ENCODE measurements at regions not wholly inside any gene's neighbourhood (a gene's known extent, or its start where the extent isn't known, plus 50 kb on each side); places are given as distances from the start of the nearest gene placed in this dataset.

- intact Hi-C loops (cut with DNase I; ENCODE audit: low total_unique reads): no loop called here
- Histone ChIP-seq H3K27ac (no peak overlapping the region), H3K27me3 (no peaks in the 10 kb centered on the region), H3K4me3 (no peak overlapping the region), H3K9me3 (peaks cover 0 to 6% (median 6%) of the 10 kb centered on the region in 4 donors), H3K4me1 (no peaks in the 10 kb centered on the region), H3K36me3 (no peaks in the 10 kb centered on the region)
- TF ChIP-seq POLR2A (IDR thresholded peaks at IDR 0.05) (no peak), POLR2AphosphoS5 (IDR thresholded peaks at IDR 0.05) (no peak), EP300 (IDR thresholded peaks at IDR 0.05) (no peak)
- TF ChIP-seq, protein P1, sequence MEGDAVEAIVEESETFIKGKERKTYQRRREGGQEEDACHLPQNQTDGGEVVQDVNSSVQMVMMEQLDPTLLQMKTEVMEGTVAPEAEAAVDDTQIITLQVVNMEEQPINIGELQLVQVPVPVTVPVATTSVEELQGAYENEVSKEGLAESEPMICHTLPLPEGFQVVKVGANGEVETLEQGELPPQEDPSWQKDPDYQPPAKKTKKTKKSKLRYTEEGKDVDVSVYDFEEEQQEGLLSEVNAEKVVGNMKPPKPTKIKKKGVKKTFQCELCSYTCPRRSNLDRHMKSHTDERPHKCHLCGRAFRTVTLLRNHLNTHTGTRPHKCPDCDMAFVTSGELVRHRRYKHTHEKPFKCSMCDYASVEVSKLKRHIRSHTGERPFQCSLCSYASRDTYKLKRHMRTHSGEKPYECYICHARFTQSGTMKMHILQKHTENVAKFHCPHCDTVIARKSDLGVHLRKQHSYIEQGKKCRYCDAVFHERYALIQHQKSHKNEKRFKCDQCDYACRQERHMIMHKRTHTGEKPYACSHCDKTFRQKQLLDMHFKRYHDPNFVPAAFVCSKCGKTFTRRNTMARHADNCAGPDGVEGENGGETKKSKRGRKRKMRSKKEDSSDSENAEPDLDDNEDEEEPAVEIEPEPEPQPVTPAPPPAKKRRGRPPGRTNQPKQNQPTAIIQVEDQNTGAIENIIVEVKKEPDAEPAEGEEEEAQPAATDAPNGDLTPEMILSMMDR (IDR thresholded peaks at IDR 0.05): no peak
- no peak for DNase-seq
- 77 to 92% (median 83%) methylated on average over 1 of the region's 1 CpG for WGBS, 5 donors
These were observed 511.5 kb downstream of the ZNF608 start for GRCh38 chr5:124234770-124235562.

- Histone ChIP-seq H3K4me3 (no peak overlapping the region), H3K27me3 (no peaks in the 10 kb centered on the region), H3K36me3 (no peaks in the 10 kb centered on the region), H3K4me1 (no peaks in the 10 kb centered on the region), H3K27ac (no peak overlapping the region), H3K9me3 (peaks cover 0 to under 1% (median 0%) of the 10 kb centered on the region in 4 donors)
- 32 to 62% (median 58%) methylated on average over 5 of the region's 5 CpGs for WGBS, 5 donors
- intact Hi-C loops (cut with DNase I; ENCODE audit: low total_unique reads): no loop called here
- TF ChIP-seq, protein P1 (IDR thresholded peaks at IDR 0.05): no peak
- TF ChIP-seq POLR2A (IDR thresholded peaks at IDR 0.05) (no peak), POLR2AphosphoS5 (IDR thresholded peaks at IDR 0.05) (no peak), EP300 (IDR thresholded peaks at IDR 0.05) (no peak)
- peak in 1 of 2 donors; percentile 37 for DNase-seq
These were observed 512.2 kb downstream of the ZNF608 start for GRCh38 chr5:124234022-124234769.

- no peak for TF ChIP-seq POLR2A (IDR thresholded peaks at IDR 0.05)
- no peak for TF ChIP-seq POLR2AphosphoS5 (IDR thresholded peaks at IDR 0.05)
- no peak for TF ChIP-seq EP300 (IDR thresholded peaks at IDR 0.05)
- TF ChIP-seq, protein P1 (IDR thresholded peaks at IDR 0.05): no peak
- DNase-seq: no peak
- 86 to 91% (median 89%) methylated on average over 10 of the region's 10 CpGs for WGBS, 5 donors
- H3K36me3 ChIP-seq: no peaks in the 10 kb centered on the region
- no peaks in the 10 kb centered on the region for H3K9me3 ChIP-seq
- H3K4me3 ChIP-seq: no peak overlapping the region
- intact Hi-C loops (cut with DNase I; ENCODE audit: low total_unique reads): no loop called here
- no peak overlapping the region for H3K27ac ChIP-seq
- H3K27me3 ChIP-seq: no peaks in the 10 kb centered on the region
- H3K4me1 ChIP-seq: no peaks in the 10 kb centered on the region
These were observed 513.9 kb downstream of the ZNF608 start for GRCh38 chr5:124232515-124232914.

- no peaks in the 10 kb centered on the region for H3K4me1 ChIP-seq
- H3K27ac ChIP-seq: no peak overlapping the region
- TF ChIP-seq POLR2A (IDR thresholded peaks at IDR 0.05) (no peak), EP300 (IDR thresholded peaks at IDR 0.05) (no peak), POLR2AphosphoS5 (IDR thresholded peaks at IDR 0.05) (no peak)
- TF ChIP-seq, protein P1 (IDR thresholded peaks at IDR 0.05): no peak
- 73 to 94% (median 92%) methylated on average over 3 of the region's 3 CpGs for WGBS, 5 donors
- no peak overlapping the region for H3K4me3 ChIP-seq
- intact Hi-C loops (cut with DNase I; ENCODE audit: low total_unique reads): no loop called here
- no peaks in the 10 kb centered on the region for H3K27me3 ChIP-seq
- peak in 1 of 2 donors; percentile 22 for DNase-seq
- H3K9me3 ChIP-seq: no peaks in the 10 kb centered on the region
- no peaks in the 10 kb centered on the region for H3K36me3 ChIP-seq
These were observed 514.6 kb downstream of the ZNF608 start for GRCh38 chr5:124231802-124232201.

Measured in stomach (tissue), 8 donors.